ENCODE measurements at regions not wholly inside any gene's neighbourhood (a gene's known extent, or its start where the extent isn't known, plus 50 kb on each side); places are given as distances from the start of the nearest gene placed in this dataset.

DNA sequence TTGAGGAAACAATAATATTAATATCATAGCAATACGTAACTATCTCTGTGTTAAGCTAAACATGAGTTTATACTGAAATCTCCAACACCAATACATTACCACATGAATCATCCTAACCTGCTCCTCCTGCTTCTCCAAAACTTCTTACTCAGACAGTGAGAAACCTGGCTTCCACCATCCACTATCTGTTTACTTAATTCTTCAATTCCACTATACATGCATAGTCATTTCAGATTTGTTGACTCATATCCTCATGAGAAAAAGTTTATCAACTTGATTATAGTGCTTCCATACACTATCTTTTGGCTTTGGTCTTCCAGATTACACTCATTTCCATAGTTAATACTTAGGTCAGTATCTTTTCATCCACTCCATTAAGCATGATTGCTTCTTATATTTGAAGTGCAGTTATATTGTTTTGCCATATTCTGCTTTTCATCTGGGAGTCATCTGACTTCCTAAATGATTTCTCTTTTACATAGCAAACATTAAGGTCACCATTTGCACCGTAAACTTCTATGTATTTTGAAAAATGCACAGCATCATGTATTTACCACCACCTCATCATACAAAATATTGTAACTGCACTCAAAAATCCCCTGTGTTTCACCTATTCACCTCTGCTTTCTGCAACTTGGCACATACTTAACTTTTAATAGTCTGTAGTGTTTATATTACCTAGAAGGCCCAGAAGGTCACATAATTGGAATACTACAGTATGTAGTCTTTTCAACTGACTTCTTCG is 970.6 kb downstream of the DIPK2A start:
- intact Hi-C loops (cut with micrococcal nuclease), result no loop called here
- TF ChIP-seq, protein P1, sequence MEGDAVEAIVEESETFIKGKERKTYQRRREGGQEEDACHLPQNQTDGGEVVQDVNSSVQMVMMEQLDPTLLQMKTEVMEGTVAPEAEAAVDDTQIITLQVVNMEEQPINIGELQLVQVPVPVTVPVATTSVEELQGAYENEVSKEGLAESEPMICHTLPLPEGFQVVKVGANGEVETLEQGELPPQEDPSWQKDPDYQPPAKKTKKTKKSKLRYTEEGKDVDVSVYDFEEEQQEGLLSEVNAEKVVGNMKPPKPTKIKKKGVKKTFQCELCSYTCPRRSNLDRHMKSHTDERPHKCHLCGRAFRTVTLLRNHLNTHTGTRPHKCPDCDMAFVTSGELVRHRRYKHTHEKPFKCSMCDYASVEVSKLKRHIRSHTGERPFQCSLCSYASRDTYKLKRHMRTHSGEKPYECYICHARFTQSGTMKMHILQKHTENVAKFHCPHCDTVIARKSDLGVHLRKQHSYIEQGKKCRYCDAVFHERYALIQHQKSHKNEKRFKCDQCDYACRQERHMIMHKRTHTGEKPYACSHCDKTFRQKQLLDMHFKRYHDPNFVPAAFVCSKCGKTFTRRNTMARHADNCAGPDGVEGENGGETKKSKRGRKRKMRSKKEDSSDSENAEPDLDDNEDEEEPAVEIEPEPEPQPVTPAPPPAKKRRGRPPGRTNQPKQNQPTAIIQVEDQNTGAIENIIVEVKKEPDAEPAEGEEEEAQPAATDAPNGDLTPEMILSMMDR (IDR thresholded peaks at IDR 0.05), result no peak
- Mint-ChIP-seq H3K27me3 (ENCODE audit: low read depth in 3 of 3) (peaks cover 0 to 1% (median 0%) of the 10 kb centered on the region in 3 donors), H3K27ac (no peak overlapping the region), H3K36me3 (no peaks in the 10 kb centered on the region), H3K9me3 (peaks cover 0 to 9% (median 2%) of the 10 kb centered on the region in 7 donors), H3K4me3 (no peak overlapping the region), H3K4me1 (no peaks in the 10 kb centered on the region)
- no peak for DNase-seq
- H3K9ac ChIP-seq (ENCODE audit: insufficient read depth, low read length, poor library complexity, severe bottlenecking), result no peak overlapping the region
- no peak overlapping the region for H3K27ac ChIP-seq (ENCODE audit: low read depth in 1 of 2, low read length in 2 of 2)
- H3K9me3 ChIP-seq (replicated peaks in 1 of 2; ENCODE audit: control insufficient read depth in 1 of 2, insufficient read depth in 1 of 2, low read length in 2 of 2), result no peaks in the 10 kb centered on the region
- no peaks in the 10 kb centered on the region for H3K79me2 ChIP-seq (ENCODE audit: insufficient read depth, low read length)
- H4K20me1 ChIP-seq (ENCODE audit: insufficient read depth, low read length), result no peaks in the 10 kb centered on the region
- no peaks in the 10 kb centered on the region for H3K36me3 ChIP-seq (replicated peaks in 1 of 2; ENCODE audit: control insufficient read depth in 1 of 2, insufficient read depth in 2 of 2, low read length in 2 of 2)
- H3K4me2 ChIP-seq (replicated peaks; ENCODE audit: extremely low read depth, low read length, poor library complexity, severe bottlenecking), result no peak overlapping the region
- no peaks in the 10 kb centered on the region for H3K4me1 ChIP-seq (ENCODE audit: control insufficient read depth in 1 of 2, insufficient read depth in 2 of 2, low read length in 2 of 2)
- no peak overlapping the region for H3K4me3 ChIP-seq (replicated peaks in 1 of 3; ENCODE audit: low read depth in 2 of 3, low read length in 3 of 3)
- no CpG with 5 or more reads among the region's 3 CpGs for WGBS (ENCODE audit: insufficient coverage)
- H3K27me3 ChIP-seq (ENCODE audit: control insufficient read depth in 2 of 2, insufficient read depth in 2 of 2, low read length in 2 of 2), result no peaks in the 10 kb centered on the region
- no peak overlapping the region for H2AFZ ChIP-seq (ENCODE audit: insufficient read depth, low read depth, low read length, poor library complexity, severe bottlenecking)

DNA sequence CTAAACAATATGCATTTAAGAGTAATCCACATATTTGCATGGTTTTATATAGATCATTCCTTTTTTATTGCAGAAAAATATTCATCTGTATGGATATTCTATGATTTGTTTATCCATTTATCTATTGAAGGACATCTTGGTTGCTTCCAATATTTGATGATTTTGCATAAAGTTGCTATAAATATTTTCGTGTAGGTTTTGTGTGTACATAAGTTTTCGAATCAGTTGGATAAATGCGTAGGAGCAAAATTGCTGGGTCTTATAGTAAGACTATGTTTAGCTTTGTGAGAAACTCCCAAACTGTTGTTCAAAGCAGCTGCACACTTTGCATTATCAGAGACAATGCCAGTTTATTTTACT is 971.2 kb downstream of the DIPK2A start:
- Histone ChIP-seq H3K9me3 (replicated peaks in 1 of 2; ENCODE audit: control insufficient read depth in 1 of 2, insufficient read depth in 1 of 2, low read length in 2 of 2) (no peaks in the 10 kb centered on the region), H3K27me3 (ENCODE audit: control insufficient read depth in 2 of 2, insufficient read depth in 2 of 2, low read length in 2 of 2) (no peaks in the 10 kb centered on the region), H3K9ac (ENCODE audit: insufficient read depth, low read length, poor library complexity, severe bottlenecking) (no peak overlapping the region), H3K27ac (ENCODE audit: low read depth in 1 of 2, low read length in 2 of 2) (no peak overlapping the region), H4K20me1 (ENCODE audit: insufficient read depth, low read length) (no peaks in the 10 kb centered on the region), H3K4me2 (replicated peaks; ENCODE audit: extremely low read depth, low read length, poor library complexity, severe bottlenecking) (no peak overlapping the region), H3K4me3 (replicated peaks in 1 of 3; ENCODE audit: low read depth in 2 of 3, low read length in 3 of 3) (no peak overlapping the region), H3K4me1 (ENCODE audit: control insufficient read depth in 1 of 2, insufficient read depth in 2 of 2, low read length in 2 of 2) (no peaks in the 10 kb centered on the region), H3K36me3 (replicated peaks in 1 of 2; ENCODE audit: control insufficient read depth in 1 of 2, insufficient read depth in 2 of 2, low read length in 2 of 2) (no peaks in the 10 kb centered on the region), H2AFZ (ENCODE audit: insufficient read depth, low read depth, low read length, poor library complexity, severe bottlenecking) (no peak overlapping the region), H3K79me2 (ENCODE audit: insufficient read depth, low read length) (no peaks in the 10 kb centered on the region)
- Mint-ChIP-seq H3K27me3 (ENCODE audit: low read depth in 3 of 3) (peaks cover 0 to 1% (median 0%) of the 10 kb centered on the region in 3 donors), H3K4me3 (no peak overlapping the region), H3K27ac (no peak overlapping the region), H3K4me1 (no peaks in the 10 kb centered on the region), H3K36me3 (no peaks in the 10 kb centered on the region), H3K9me3 (peaks cover 0 to 9% (median 2%) of the 10 kb centered on the region in 7 donors)
- DNase-seq, result no peak
- TF ChIP-seq, protein P1 (IDR thresholded peaks at IDR 0.05), result no peak
- intact Hi-C loops (cut with micrococcal nuclease), result no loop called here
- WGBS (ENCODE audit: insufficient coverage), result 82% methylated on average over 2 of the region's 3 CpGs

Measured in CD14-positive monocyte (primary cell).